Endothelial cell of umbilical vein (primary cell): ENCODE measurements at regions not wholly inside any gene's neighbourhood (a gene's known extent, or its start where the extent isn't known, plus 50 kb on each side); places are given as distances from the start of the nearest gene placed in this dataset.

Experiments used
- BruUV-seq: library from RNA; stranded (reverse); fragments of 400-500 nt; replicated peaks from 2 replicates; lab custom pipeline; 2021; lab: Mats Ljungman, UMichigan
- CTCF ChIA-PET: fragments of 300-600, 350-600 bp; sonication (Branson Sonifier 250); formaldehyde crosslinking; loops from one replicate; lab custom pipeline; 2021; ENCODE audit warnings: antibody characterized with exemption, inconsistent platforms; lab: Charles Lee
- POLR2A ChIA-PET: fragments of 300-600, 350-600 bp; sonication (Branson Sonifier 250); formaldehyde crosslinking; loops from one replicate; lab custom pipeline; 2021; ENCODE audit warnings: antibody characterized with exemption, inconsistent platforms; lab: Charles Lee
- DNase-seq: peaks from one replicate; pipeline ENCODE4 v3.0.0-alpha.2; 2011; ENCODE audit warnings: low read depth, low spot score
- FAIRE-seq: peaks from 2 replicates; lab custom pipeline; 2011; peaks lifted over from hg19 to GRCh38; lab: Jason Lieb, UNC
- H2AFZ ChIP-seq: 2 replicates; pipeline ENCODE4 v1.6.0; 2012; ENCODE audit warnings: low read depth, low read length, control low read depth, inconsistent platforms
- H3K27ac ChIP-seq: 2 replicates; pipeline ENCODE4 v1.5.1; 2011; ENCODE audit warnings: low read depth, mild to moderate bottlenecking, control low read depth, low read length, moderate library complexity; ENCODE audit not compliant: insufficient read depth
- H3K27me3 ChIP-seq, 2 experiments: 2 replicates each; pipeline versions ENCODE4 v1.6.0 to v1.6.1; 2011; ENCODE audit warnings: low read length in 2 of 2, mixed read lengths in 1 of 2; ENCODE audit not compliant: control insufficient read depth in 2 of 2, insufficient read depth in 2 of 2
- H3K36me3 ChIP-seq, 2 experiments: 2 replicates in 1 of 2; 3 replicates in 1 of 2; pipeline ENCODE4 v1.5.1; 2011; ENCODE audit warnings: low read length in 2 of 2, mild to moderate bottlenecking in 1 of 2, moderate library complexity in 1 of 2; ENCODE audit not compliant: control insufficient read depth in 2 of 2, insufficient read depth in 2 of 2; ENCODE audit errors: extremely low read depth in 1 of 2
- H3K4me1 ChIP-seq: 3 replicates; pipeline ENCODE4 v1.5.1; 2011; ENCODE audit warnings: mild to moderate bottlenecking, low read length; ENCODE audit not compliant: control insufficient read depth, insufficient read depth; ENCODE audit errors: extremely low read depth
- H3K4me2 ChIP-seq: 2 replicates; pipeline ENCODE4 v1.6.1; 2011; ENCODE audit warnings: low read length, control low read depth, mixed read lengths; ENCODE audit not compliant: insufficient read depth
- H3K4me3 ChIP-seq, 3 experiments: fragments of 200-600 bp in 1 of 3; sonication (generic), shearing (Covaris generic) in 1 of 3; replicated peaks in 1 of 3; 2 replicates each; pipeline ENCODE4 v1.5.1; 2011 to 2016; ENCODE audit warnings: control low read depth in 3 of 3, low read length in 3 of 3, mild to moderate bottlenecking in 2 of 3, inconsistent platforms in 1 of 3, low read depth in 1 of 3, moderate library complexity in 1 of 3; ENCODE audit not compliant: insufficient read depth in 1 of 3
- H3K79me2 ChIP-seq: 2 replicates; pipeline ENCODE4 v1.6.0; 2012; ENCODE audit warnings: low read length, inconsistent platforms; ENCODE audit not compliant: control insufficient read depth, insufficient read depth
- H3K9ac ChIP-seq: replicated peaks from 2 replicates; pipeline ENCODE3; 2011; ENCODE audit warnings: low read length, control low read depth; ENCODE audit not compliant: insufficient read depth; ENCODE audit errors: extremely low read depth
- H3K9me1 ChIP-seq: replicated peaks from 3 replicates; pipeline ENCODE4 v1.6.0; 2011; ENCODE audit warnings: mild to moderate bottlenecking, low read length; ENCODE audit not compliant: control insufficient read depth, insufficient read depth; ENCODE audit errors: extremely low read depth
- H3K9me3 ChIP-seq: replicated peaks from 2 replicates; pipeline ENCODE4 v1.5.1; 2012; ENCODE audit warnings: low read length, inconsistent platforms; ENCODE audit not compliant: control insufficient read depth, insufficient read depth
- H4K20me1 ChIP-seq: replicated peaks from 2 replicates; pipeline ENCODE3; 2011; ENCODE audit warnings: mild to moderate bottlenecking, low read length; ENCODE audit not compliant: control insufficient read depth, insufficient read depth; ENCODE audit errors: extremely low read depth
- JUN ChIP-seq: IDR thresholded peaks from 2 replicates; pipeline ENCODE4 v1.6.1; 2011; ENCODE audit warnings: borderline replicate concordance, low read depth; ENCODE audit not compliant: insufficient read length, insufficient read depth
- POLR2A ChIP-seq: IDR thresholded peaks from 2 replicates; pipeline ENCODE4 v1.6.1; 2012; ENCODE audit warnings: low read depth, mild to moderate bottlenecking, control low read depth, low read length
- dilution Hi-C: fragments of 300-500 bp; cut with MboI; formaldehyde crosslinking; loops from one replicate; pipeline ENCODE4 v1.15.0; 2019; ENCODE audit warnings: low sequenced_read_pairs; ENCODE audit not compliant: extremely low pct_ligation_motif_present
- intact Hi-C: fragments of 100-400 bp; cut with micrococcal nuclease; formaldehyde crosslinking; loops from one replicate; pipeline ENCODE4 v1.10.0; 2022

GRCh38 chr2:82789851-82790205 lies 1669.3 kb downstream of the SUCLG1 start:
- no peak for DNase-seq
- no TSS peak for BruUV-seq
- dilution Hi-C loops, result no loop called here

GRCh38 chr2:82781176-82781915 lies 1677.7 kb downstream of the SUCLG1 start:
- H3K9me1 ChIP-seq, result no peaks in the 10 kb centered on the region
- H3K36me3 ChIP-seq, result no peaks in the 10 kb centered on the region
- H3K4me3 ChIP-seq, result no peak overlapping the region
- H4K20me1 ChIP-seq, result no peaks in the 10 kb centered on the region
- no peaks in the 10 kb centered on the region for H3K27me3 ChIP-seq
- H3K4me2 ChIP-seq, result no peak overlapping the region
- no peaks in the 10 kb centered on the region for H3K9me3 ChIP-seq
- ChIA-PET POLR2A (no interaction called here), CTCF (interaction anchor here (1.0 kb wide), 1 partner anchor 415 kb away, joined by 4 read pairs; no protein-coding TSS in a partner anchor)
- no peak overlapping the region for H3K9ac ChIP-seq
- DNase-seq, result peak; percentile 10
- BruUV-seq, result no TSS peak
- H3K27ac ChIP-seq, result no peak overlapping the region
- intact Hi-C loops (no loop called here), dilution Hi-C loops (no loop called here)
- no peaks in the 10 kb centered on the region for H3K79me2 ChIP-seq
- no peak overlapping the region for H2AFZ ChIP-seq
- TF ChIP-seq POLR2A, result no peak
- H3K4me1 ChIP-seq, result no peaks in the 10 kb centered on the region
- FAIRE-seq, result no peak

More at GRCh38 chr2:82789851-82790205, 1669.3 kb downstream of the SUCLG1 start:
- peaks cover under 1% of the 10 kb centered on the region for H3K4me1 ChIP-seq
- TF ChIP-seq POLR2A, result no peak
- no peak for TF ChIP-seq JUN
- H3K27ac ChIP-seq, result no peak overlapping the region
- H3K79me2 ChIP-seq, result no peaks in the 10 kb centered on the region
- H4K20me1 ChIP-seq, result no peaks in the 10 kb centered on the region
- no peak overlapping the region for H2AFZ ChIP-seq
- no peaks in the 10 kb centered on the region for H3K27me3 ChIP-seq
- no peaks in the 10 kb centered on the region for H3K9me1 ChIP-seq
- no peaks in the 10 kb centered on the region for H3K36me3 ChIP-seq
- no peak overlapping the region for H3K9ac ChIP-seq
- ChIA-PET POLR2A (no interaction called here), CTCF (no interaction called here)
- H3K4me3 ChIP-seq, result no peak overlapping the region
- H3K4me2 ChIP-seq, result no peak overlapping the region
- no peak for FAIRE-seq
- no peaks in the 10 kb centered on the region for H3K9me3 ChIP-seq
- intact Hi-C loops, result no loop called here
